Cerebellar nuclear complex (tissue), 1 donor: ENCODE measurements at regions not wholly inside any gene's neighbourhood (a gene's known extent, or its start where the extent isn't known, plus 50 kb on each side); places are given as distances from the start of the nearest gene placed in this dataset.

Experiments used
- DNase-seq, 2 experiments: peaks; one replicate each; lab custom pipeline; 2025; lab: John Stamatoyannopoulos, UW

- no peak for DNase-seq
Measured at GRCh38 chr14:98835051-98835824, 436.8 kb downstream of the BCL11B start.

GRCh38 chr14:98835825-98836100 lies 436.2 kb downstream of the BCL11B start:
- DNase-seq, result no peak

GRCh38 chr14:98840091-98840490 lies 431.9 kb downstream of the BCL11B start:
- DNase-seq, result no peak

GRCh38 chr14:98840511-98840910 lies 431.5 kb downstream of the BCL11B start:
- DNase-seq, result no peak

GRCh38 chr14:98844456-98844855 lies 427.5 kb downstream of the BCL11B start:
- DNase-seq, result no peak

- DNase-seq, result no peak
Measured at GRCh38 chr14:98847521-98848468, 424.2 kb downstream of the BCL11B start.

- DNase-seq, result no peak
Measured at GRCh38 chr14:98853063-98853729, 418.8 kb downstream of the BCL11B start.

GRCh38 chr14:98855926-98856715 lies 415.9 kb downstream of the BCL11B start:
- no peak for DNase-seq

- no peak for DNase-seq
Measured at GRCh38 chr14:98858158-98858557, 413.8 kb downstream of the BCL11B start.

- no peak for DNase-seq
Measured at GRCh38 chr14:98858561-98858960, 413.4 kb downstream of the BCL11B start.

GRCh38 chr14:98859301-98859700 lies 412.7 kb downstream of the BCL11B start:
- no peak for DNase-seq

GRCh38 chr14:98864211-98864610 lies 407.8 kb downstream of the BCL11B start:
- DNase-seq, result no peak

GRCh38 chr14:98867146-98867545 lies 404.9 kb downstream of the BCL11B start:
- no peak for DNase-seq

- DNase-seq, result no peak
Measured at GRCh38 chr14:98867726-98868125, 404.3 kb downstream of the BCL11B start.

- no peak for DNase-seq
Measured at GRCh38 chr14:98868866-98869265, 403.1 kb downstream of the BCL11B start.

GRCh38 chr14:98871796-98872195 lies 400.2 kb downstream of the BCL11B start:
- DNase-seq, result no peak

- DNase-seq, result no peak
Measured at GRCh38 chr14:98877065-98877464, 394.9 kb downstream of the BCL11B start.

- no peak for DNase-seq
Measured at GRCh38 chr14:98878282-98878681, 393.7 kb downstream of the BCL11B start.

GRCh38 chr14:98886982-98887381 lies 385.0 kb downstream of the BCL11B start:
- DNase-seq, result no peak

- DNase-seq, result no peak
Measured at GRCh38 chr14:98888281-98888680, 383.7 kb downstream of the BCL11B start.

- DNase-seq, result no peak
Measured at GRCh38 chr14:98888927-98889835, 382.8 kb downstream of the BCL11B start.
